ENCODE measurements at regions not wholly inside any gene's neighbourhood (a gene's known extent, or its start where the extent isn't known, plus 50 kb on each side); places are given as distances from the start of the nearest gene placed in this dataset.

GRCh38 chr1:58862728-58863385 is 79.0 kb upstream of the JUN start:
- no peak for DNase-seq

GRCh38 chr1:58864654-58865053 is 80.8 kb upstream of the JUN start:
- DNase-seq = no peak

- DNase-seq = no peak
These were observed 82.7 kb upstream of the JUN start for GRCh38 chr1:58866578-58866977.

GRCh38 chr1:58869638-58870297 is 85.9 kb upstream of the JUN start:
- no peak for DNase-seq

DNA sequence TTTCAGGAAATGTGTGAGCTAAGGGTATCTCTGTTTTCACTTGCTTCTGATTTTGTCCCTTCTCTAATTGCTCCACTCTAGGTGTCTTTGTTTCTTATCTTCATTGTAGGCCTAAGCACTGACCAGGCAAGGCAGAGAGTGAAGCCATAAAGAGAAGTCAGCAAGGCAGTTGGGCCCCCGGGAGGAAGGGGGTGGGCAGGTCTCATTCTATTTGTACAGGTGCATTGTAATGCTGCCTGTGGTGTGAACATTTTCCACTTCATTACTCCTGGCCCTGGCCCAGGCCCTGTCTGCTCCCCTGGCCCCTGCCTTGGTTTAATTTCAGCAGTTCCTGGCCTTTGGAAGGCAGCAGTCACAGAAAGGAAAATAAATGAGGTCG is 86.4 kb upstream of the JUN start:
- DNase-seq = no peak

- DNase-seq = no peak
These were observed 90.5 kb upstream of the JUN start for GRCh38 chr1:58874342-58874741.

- peak; percentile 48 for DNase-seq
These were observed 91.2 kb upstream of the JUN start for GRCh38 chr1:58874757-58875755.

- DNase-seq = no peak
These were observed 95.6 kb upstream of the JUN start for GRCh38 chr1:58879464-58879863.

GRCh38 chr1:58880592-58880991 is 96.7 kb upstream of the JUN start:
- DNase-seq = no peak

DNA sequence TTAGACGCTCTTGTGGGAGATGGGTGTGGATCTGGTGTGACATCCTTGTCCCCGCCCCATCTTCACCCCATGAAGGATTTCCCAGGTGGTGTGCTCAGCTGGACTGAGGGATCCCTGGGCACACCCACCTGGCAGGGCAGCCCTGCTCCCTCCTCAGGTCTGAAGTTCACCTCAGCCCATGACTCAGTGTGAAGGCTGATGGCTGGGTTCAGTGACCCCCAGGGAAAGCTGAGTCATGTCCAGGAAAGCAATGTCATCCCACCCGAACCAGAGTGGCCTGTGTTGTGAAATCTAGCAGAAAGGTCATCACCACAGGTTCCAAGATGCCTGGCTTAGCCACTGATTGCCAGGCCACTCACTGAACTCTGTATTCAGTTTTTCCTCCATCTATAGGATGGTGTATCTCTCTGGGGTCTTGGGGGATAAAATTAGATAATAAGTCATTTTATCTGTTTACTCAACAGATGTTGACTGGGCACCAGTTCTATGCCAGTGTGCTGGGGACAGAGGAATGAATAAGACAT is 97.7 kb upstream of the JUN start:
- DNase-seq = peak; percentile 71

DNA sequence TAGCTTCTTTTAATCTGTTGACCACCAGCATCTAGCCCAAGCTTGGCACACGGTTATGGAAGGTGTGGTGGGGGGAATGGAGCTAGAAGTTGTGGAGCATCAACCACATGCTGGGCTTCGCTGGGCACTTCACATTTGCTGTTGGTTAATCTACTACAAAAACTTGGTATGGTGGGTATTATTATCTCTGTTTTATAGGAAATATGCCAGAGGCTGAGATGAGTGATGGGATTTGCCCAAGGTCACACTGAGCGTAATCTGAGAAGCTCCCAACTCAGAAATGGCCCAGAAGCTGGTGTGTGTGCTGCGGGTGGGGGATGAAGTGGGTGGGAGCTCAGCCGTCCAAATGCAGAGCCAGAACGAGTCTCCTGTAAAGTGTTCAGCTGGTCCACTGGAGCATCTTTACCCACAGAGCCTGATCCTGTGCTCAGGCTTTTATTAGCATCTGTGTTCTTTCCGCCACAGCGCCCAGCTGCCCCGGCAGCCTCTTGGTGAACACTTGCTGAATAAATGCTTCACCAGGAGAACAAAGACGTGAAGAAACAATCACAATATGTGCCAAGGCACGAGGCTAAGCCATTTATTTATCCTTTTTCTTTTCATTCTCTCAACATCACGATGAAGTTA is 98.6 kb upstream of the JUN start:
- no peak for DNase-seq

DNA sequence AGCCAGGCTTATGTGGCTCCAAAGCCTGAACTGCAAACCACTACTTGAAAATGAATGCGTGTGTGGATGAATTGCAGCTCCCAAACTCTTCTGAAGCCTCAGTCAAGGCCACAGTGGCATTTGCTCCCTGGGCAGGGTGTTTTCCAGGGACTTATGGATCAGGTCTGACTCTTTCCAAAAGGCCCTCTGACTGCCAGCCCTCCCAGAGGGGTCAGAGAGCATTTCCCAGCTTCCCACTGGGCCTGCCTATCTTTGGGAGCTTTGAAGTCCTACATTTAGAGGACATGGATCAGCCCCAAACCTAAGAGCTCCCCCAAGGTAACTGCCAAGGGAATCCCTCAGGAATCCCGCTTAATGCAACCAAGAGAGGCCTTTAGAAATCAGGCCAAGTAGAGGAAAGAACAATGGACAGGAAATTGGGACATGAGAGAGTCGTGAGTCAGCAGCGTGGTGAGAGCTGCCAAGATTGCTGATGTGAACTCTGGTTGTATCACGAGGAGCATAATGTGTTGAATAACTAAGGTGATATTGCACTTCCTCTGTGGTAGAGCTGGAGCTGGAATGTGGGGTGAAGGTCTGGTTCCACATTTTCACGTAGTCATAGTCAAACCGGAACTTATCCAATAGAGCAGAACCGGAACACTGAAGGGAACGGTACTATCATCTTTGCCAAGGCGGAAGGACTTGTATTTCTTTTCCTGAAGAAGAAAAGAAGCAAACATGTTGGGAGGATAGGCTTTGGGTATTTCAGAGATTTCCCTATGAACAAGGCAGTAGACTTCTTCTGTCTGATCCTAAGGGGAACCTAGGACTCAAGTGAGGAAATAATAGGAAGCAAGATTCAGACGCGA is 99.4 kb upstream of the JUN start:
- peak; percentile 100 for DNase-seq

- peak; percentile 97 for DNase-seq
These were observed 100.1 kb upstream of the JUN start for GRCh38 chr1:58883888-58884482.

GRCh38 chr1:58884706-58885661 is 101.1 kb upstream of the JUN start:
- no peak for DNase-seq

DNA sequence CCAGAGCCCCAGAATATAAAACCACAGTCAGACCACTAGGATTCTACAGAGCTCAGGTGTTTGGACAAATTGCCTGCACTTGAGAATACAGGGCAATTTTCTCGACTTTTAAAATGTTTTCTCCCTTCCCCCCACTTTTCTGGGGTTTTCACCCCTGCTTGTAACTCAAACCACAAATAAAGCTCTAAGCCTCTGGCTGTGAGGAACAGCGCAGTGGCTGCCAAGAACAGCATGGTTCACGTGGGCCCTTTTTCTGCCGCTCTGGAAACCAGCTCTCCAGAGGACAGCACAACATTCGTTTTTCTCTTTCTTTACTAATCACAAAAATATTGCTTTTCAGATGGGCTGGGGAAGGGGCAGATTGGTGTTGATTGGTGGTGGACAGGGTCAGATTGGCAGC is 102.2 kb upstream of the JUN start:
- no peak for DNase-seq

DNA sequence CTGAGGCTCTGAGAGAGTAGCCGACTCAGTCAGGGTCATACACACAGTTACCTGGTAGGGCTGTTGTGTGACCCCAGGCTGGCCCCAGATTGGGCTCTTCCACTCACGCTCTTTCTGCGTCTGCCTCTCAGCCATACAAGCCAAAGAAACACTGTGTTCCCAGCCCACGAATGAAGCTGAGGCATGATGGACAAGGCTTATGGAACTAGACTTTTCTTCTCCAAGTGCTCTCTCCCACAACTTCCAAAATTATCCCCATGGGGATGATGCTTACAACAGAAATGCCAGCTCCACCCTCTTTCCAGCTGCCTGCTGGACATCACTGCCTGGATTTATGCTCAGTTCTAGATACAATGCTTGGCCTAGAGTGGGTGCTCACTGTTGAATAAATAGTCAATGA is 102.8 kb upstream of the JUN start:
- no peak for DNase-seq

GRCh38 chr1:58887059-58887458 is 103.2 kb upstream of the JUN start:
- no peak for DNase-seq

DNA sequence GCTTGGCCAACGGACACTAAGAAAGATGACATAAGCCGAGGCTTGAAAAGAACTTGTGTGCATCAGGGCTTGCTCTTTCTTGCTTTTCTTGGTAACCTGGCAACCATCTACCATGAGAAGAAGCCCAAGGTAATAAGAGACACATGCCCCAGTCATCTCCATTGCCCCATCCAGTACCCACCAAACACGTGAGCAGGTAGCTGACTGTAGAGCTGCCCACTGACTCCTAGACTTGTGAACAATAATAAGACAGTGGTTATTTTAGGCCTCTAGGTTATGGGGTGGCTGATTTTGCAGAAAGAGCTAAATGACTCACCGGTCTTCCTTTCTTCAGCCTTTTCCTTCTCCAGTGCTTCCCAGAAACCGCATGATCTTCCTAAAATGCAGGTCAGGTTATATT is 105.0 kb upstream of the JUN start:
- peak; percentile 53 for DNase-seq

GRCh38 chr1:58890113-58890512 is 106.3 kb upstream of the JUN start:
- DNase-seq = no peak

- DNase-seq = no peak
These were observed 106.8 kb upstream of the JUN start for GRCh38 chr1:58890609-58891008.

Measured in dermis blood vessel endothelial cell (primary cell).